Stimulated activated CD4-positive, alpha-beta T cell treated with anti-CD3 and anti-CD28 coated beads, Interleukin-2, amount 100 ng/mL, for 24 hours (primary cell): ENCODE measurements at regions not wholly inside any gene's neighbourhood (a gene's known extent, or its start where the extent isn't known, plus 50 kb on each side); places are given as distances from the start of the nearest gene placed in this dataset.

ENCODE experiments used
- DNase-seq, 2 donors: peaks; one replicate each; pipeline ENCODE4 v3.0.0-alpha.2; 2020

DNA sequence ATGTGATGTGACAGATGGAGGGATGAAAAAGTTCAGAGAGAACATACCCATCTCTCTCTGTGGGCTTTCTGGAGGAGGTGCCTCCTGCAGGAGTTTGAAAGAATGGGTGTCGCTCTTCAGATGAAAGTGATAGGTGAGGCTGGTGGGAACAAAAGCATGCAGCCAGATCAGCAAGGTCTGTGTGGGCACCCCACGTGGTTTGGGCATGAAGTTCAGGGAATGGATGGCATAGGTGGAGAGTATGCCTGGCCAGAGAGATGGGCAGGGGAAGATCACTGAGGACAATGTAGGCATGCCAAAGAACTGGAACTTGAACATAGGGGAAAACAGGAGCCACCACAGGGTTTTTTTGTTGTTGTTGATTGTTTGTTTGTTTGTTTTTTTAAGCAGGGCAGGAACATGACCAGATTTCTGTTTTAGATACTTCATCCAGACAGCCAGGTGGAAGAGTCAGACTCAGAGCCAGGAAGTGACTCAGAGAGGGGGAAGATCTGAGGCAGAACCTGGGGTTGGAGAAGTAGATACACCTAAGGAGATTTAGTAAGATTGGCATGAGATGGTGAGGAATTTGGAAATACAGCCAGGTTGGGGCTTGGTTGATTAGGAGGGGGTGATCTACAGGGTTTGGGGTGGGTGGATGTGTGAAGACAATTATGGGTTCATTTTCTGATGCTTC lies 64.8 kb upstream of the CLSTN2 start:
- no peak for DNase-seq

DNA sequence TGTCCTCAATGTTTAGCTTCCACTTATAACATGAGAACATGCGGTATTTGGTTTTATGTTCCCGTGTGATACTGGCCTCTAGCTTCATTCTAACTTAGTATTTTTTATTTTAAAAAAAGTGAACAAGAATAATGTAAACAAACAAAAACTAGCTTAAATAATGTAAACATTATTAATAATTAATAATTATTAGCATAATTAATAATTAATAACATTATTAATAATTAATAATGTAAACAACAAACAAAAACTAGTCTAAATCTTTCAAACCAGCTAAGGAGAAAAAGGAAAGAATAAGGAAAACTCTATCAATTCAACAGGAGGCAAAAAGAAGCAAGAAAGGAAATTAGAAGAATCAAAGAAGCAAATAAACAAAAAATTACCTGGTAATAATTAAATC lies 66.2 kb upstream of the CLSTN2 start:
- no peak for DNase-seq

DNA sequence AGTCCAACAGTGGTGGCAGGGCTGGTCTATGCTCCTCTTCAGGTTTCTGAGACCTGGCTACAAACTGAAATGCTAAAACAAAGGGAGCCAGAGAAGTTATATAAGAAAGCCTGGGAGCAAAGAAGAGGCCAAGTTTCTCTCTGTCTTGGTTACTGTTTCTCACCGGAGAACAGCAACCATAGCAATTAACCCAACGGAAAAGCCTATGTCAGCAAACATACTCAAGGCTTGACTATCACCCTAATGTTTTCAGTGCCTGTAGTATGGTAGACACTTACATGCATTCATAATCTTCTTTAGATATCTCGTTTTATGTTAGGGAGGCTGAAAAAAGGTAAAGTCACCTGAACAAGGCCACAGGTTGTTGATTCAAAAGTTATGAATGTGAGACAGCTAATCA lies 86.3 kb upstream of the CLSTN2 start:
- DNase-seq = no peak

DNA sequence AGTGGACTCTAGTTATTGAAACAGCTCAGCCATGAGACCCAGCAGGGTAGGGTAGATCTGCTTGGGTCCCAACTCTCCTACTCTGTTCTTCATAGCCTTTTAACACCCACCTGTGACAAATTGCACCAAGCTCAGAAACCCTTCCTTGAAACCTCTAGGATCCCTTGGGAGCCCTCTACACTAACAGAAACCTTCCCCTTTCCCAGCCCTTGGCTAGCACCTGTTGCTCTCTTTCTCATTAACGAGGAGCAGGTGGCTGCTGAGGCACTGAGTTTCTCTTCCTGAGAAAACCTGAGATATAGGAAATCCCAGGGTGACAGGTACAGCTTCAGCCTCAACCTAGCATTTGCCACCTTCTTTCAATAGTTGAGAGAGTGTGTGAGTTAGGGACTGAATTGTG lies 88.3 kb upstream of the CLSTN2 start:
- no peak for DNase-seq

DNA sequence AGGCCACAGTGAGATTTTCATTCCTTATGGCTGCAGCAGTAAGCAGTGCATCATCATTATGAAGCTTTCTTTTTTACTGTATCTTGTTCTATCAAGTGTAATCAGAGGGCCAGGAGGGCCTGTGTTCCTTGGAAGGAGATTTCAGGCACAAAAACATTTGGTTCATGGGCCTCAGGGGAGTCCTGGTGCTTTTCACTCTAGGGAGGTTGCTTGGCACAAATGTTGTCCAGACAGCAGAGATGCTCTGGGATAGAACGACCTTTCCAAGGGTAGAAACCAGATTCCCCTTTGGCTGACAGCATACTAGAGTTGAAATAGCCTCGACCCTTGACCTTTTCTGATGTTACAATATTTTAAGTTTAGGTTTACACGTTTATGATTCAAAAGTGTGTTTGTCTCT lies 95.3 kb upstream of the CLSTN2 start:
- DNase-seq = no peak

DNA sequence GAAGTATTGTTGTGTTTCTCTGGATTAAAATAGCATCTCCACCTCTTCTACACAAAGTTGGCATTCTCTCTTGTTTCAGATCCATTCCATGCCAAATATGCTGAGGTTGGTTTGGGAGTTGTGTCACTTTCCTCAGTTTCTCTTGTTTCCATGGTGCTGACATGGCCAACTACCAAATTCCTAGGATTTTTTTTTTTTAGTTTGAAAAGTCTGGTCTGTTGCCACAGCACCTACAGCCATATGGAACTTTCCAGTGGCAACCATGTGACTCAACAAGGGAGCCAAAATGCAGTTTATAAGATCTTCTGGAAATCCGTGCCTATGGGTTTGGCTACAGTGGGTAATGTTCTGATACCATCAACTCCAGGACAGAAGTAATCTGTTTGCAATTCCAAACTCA lies 96.0 kb upstream of the CLSTN2 start:
- DNase-seq = no peak

DNA sequence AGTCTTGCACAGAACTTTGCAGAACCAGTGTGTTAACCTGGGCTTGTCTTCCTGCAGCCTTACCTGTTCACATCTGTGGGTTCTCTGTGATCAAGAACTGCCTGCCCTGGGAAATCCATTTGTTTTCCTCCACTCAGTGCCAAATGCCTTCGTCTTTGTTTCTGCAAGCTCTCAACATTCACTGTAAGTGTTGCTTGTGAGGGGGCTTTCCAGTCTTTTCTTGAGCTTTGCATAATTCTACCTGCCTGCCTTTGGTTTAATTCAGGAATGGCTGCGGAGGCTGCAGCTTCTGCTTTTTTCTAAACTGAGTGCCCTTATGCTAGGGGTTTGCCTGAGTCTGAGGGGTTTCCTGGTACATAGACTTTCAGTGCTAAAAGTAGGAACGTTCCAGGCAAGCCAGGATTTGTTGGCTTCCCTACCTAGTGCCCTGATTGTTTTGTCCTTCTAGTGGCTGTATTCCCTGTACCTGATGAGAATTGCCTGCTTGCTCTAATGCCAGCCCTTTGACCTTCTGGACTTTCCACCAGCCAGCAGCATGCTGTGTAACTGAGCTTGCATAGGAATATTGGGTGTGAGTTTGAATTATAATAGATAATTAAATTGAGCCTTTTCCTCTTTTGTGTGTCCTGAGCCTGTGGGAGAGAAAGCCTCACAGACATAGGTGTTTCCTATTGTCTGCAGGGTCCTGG lies 96.6 kb upstream of the CLSTN2 start:
- DNase-seq = no peak

DNA sequence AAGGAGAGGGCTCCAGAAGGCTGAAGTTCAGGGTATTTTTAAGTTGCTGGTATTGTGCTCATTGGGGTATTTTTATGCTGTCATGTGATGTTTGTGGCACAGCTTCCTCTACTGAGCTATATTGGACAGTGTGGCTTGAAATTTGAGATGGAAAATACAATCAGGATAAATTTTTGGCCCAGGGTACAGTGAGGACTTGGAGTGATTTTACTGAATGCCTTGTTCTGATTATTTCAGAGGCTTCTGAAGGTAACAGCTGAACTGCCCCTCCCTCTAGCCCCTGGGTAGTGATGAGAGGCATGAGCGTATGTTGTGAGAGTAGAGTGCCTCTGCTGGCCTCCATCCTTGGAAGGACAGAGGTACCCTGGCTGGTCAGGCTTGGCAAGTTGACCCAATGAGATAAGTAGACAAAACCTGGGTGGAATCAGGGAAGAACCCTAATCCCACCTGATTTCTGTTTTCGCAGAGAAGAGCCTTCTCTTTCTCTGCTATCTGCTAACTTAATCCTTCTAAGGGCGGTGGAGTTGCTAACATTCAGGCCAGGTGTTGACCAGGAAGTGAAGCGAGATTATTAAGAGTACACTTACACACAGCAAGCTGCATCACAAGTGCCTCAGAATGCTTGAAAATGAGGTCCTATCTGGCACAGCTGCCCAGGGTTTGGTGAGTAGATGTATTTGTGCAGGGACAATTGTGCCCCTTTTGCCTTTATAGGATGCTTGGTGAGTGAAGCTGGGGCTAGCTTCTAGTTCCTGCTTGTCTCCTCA lies 98.1 kb upstream of the CLSTN2 start:
- no peak for DNase-seq

DNA sequence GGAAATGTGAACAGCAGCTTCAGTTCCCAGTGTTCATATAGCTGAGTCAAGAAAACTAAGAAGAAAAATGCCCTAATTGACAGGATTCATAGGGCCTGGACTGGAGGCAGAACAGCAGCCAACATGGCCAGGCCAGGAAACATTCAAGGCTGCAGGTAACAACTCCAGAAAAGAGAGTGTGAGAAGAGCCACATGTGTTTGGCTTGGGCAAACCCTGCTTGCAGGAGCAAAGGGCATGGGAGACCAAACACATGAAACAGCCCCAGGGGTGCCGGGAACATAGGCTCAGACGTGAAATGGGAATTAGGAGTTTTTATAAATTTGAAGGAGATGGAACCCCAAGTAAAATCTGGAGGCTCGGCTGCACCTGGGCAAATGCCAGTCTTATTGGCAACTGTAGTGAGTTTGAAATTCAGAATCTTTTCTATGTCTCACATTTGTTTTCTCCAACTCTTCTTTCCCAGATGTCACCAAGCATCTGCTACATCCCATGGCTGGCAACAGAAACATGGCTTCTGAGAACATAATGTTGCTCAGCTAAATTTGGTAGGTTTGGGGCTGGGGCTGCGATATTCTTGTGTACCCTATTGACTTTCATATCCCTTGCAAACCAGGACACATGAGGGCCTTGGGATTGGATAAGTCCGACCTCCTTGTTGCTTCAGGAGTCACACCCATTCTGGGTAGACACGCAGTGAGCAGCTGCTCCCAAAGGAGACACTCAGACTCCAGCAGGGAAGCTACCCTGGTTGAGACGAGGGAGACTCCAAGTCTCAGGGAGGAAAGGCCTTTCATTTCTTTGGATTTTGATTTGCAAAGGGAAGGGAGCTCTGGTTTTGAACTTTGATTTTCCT lies 98.9 kb upstream of the CLSTN2 start:
- no peak for DNase-seq

DNA sequence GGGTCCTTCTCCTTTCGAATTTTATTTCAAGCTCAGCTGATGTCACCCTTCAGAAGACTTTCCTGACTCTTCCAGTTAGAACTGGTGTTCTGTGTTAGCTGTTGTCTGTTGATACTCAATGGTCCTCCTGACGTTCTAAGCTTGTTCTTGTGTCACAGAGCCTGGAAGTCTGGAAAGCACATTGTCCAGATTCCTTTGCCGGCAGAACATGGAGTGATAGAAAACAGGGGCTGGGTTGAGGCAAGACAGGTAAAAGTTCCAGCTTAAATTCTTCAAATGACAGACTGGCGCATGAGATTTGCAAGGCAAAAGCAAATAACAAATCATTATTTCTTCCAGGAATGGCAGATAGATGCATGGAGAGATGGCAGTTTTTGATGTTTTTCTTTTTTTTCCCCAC lies 102.0 kb upstream of the CLSTN2 start:
- no peak for DNase-seq

DNA sequence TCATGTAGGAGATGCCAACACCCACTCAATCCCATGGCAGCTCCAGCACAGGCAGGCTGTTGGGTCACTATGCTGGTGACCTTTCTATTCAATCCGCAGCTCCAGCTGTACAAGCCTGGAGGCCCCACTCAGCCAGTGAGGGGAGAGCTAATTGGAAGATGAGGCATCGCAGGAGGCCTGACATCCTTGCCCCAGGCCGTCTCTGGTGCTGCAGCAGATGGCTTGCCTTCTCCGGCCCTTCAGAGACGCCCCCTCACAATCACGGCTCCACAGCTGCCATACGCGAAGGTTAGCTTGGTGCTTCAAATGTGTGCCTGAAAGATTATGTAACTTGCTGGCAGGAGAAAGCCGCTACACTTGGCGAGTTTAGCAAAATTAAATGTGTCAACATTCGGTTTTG lies 104.2 kb upstream of the CLSTN2 start:
- DNase-seq = no peak

DNA sequence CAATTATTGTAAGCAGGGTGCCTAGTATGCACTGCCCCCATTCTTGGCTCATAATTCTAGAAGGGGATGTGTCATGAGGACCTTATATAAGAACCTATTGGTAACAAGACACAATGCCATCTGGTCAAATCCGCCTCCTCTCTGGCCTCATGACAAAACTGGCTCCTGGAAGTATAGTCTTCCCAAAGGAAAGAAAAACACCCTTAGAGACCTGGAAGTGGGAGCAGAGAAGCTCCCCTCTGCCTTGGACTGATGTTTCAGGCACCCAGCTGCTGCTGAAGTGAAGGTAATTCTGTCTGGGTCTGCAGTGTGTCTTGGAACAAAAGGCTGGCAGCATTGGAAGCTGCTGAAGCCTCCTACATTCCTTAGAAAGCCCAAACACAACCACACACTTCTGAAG lies 107.2 kb upstream of the CLSTN2 start:
- DNase-seq = no peak

DNA sequence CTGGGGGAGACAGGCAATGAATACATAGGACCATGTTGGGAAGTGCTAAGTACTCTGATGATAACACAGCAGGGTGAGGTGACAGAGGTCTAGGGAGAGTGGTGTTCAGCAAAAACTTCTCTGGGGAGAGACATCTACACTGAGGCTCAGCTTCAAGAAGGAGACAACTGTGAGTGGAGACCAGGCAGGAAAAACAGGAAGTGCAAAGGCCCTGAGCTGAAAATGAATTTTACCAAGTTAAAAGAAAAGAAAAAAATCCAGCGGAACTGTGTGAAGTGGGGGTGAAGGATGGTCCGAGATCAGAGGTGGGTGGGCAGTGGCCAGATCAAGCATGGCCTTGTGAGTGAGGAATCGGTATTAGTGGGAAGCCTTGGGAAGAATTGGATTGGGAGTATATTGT lies 110.1 kb upstream of the CLSTN2 start:
- DNase-seq = no peak

DNA sequence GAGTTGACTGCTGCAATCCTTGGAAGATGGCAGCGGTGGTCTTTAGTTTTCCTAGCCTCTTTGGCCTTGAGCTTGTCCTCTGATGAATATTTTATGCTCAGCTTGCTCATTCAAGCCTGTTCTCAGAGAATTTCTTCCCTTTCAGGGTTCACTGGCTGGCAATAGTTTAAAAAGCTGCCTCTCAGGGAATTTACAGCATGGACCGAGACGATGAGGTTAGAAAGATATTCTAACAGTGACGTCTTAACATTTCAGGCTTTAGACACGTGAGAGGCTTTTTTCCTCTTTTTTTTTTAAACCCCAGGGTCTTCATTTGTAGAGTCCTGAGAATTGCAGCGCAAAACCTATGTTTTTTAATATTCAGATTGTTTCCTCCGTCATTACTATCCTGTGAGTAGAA lies 120.3 kb upstream of the CLSTN2 start:
- no peak for DNase-seq

DNA sequence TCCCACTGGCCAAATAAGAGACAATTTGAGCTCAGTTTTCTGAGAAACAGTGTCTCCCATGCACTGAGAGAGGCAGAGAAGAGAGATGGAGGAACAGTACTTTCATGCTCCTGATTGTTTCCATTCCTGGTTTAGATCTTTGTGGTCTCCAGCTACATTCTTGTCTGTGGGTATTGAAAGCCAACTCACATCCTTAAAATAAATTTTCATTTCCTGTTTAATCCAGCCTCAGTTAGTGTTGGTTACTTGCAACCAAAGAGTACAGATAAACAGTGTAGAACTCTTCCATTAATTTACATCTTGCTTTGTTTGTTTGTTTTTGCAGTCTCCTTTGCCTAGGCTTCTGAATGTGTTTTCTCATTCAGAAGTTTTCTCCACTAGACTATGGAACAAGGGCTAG lies 123.7 kb upstream of the CLSTN2 start:
- no peak for DNase-seq

DNA sequence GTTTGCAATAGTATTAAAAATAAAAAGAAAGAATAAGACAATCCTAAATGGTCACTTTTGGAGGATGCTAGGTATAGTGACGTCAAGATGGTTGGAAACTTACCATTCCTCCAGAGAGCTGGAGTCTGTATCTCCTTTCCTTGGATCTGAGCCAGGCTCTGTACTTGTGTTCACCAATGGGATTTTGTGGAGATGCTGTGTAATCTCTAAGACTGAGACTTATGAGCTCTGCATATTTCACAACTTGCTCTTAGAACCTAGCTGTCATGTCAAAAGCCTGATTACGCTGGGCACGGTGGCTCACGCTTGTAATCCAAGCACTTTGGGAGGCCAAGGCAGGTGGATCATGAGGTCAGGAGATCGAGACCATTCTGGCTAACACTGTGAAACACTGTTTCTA lies 126.8 kb upstream of the CLSTN2 start:
- no peak for DNase-seq

DNA sequence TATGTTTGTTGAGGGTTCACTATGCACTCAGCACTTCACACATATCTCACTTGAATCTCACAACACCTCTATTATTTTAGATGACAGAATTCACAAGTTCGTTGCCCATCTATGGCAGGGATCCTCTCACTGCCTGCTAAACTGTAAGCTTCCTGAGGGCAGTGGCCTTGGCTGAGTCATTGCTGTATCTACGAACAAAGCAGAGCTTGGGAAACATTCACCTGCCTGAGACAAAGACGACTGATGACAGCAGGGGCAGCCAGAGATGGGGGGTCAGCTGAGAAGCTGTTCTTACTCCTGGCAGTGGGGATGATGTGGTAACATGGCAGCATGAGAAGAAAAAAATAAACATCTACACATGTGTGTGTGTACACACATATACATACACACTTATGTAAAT lies 125.5 kb upstream of the NMNAT3 start:
- no peak for DNase-seq

DNA sequence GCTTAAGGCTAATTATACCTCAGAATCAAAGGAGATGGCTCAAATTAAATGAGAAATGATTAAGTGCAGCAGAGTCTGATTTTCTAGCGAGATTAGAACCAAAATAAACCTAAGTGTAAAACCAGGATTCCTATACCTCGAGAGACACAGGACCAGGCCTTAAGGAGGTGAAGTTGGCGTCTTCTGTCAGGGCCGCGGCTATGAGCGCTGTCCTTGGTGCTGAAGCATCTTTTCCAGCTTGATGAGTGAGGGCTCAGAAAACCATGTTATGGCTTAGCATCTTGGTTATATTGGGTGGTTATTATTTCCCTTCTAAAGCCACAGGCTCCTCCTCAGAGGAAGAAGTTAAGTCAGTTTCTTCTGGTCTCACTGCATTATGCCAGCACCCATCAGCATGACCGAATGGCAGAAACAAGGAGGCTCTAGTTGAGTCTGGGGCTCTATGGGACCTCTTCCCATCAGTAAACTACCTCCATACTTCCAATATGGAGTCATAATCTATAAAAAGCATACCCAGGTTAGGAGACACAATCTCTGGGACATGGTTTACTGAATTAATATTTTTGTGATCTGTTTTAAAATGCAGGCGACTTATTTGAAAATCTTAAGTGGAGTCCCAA lies 120.1 kb upstream of the NMNAT3 start:
- DNase-seq = peak in 1 of 2 donors; percentile 33

DNA sequence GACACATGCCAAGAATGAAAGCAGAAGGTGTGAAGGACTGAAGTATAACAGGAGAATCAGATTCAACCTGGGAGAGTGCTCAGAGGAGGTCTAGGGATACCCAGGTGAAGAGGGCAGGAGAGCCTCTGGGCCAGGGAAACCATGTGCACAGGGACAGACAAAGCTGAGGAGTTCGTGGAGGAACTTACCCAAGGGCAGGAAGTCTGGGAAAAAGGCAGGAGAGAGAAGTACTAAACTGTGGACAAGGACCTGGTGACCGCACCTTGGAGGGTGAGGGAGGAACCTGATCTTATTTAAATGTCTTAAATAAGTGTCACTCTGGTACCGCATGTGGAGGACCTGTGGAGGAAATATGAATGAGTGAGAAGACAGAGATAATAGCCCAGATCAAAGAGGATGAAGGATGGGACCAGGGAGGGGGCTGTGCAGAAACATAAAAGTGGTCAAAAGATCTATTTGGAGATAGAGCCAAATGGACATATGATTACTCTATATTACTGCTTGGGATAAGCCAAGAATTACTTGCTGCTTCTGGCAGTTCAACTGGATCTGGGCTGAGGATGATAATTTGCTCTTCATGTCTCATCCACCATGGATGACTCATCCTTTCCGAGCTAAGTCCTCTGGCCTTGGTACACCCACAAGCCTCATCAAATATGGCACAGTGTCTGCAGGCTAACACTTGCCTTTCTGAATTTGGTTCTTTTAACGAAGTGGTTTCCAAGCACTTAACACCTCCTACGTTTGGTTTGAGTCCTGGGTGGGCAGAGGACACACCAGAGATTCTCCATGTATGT lies 116.9 kb upstream of the NMNAT3 start:
- DNase-seq = no peak

DNA sequence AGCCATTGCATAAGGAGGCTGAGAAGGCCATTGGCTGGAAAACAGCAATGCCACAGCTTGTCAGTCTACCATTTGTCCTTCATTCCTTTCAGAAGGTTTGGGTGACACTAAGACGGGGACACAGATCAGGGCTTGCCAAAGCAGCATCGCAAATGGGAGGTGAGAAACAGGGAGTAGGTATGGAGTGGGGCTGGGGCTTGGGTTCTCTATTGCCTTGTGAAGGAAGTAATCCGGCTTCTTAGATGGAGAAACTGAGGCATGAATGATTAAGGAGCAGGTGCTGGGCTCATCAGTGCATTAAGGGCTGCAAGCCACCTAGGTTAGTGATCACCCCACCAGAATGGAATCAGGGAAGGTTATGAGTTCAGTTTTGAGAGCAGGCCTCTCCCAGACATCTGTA lies 115.6 kb upstream of the NMNAT3 start:
- no peak for DNase-seq

DNA sequence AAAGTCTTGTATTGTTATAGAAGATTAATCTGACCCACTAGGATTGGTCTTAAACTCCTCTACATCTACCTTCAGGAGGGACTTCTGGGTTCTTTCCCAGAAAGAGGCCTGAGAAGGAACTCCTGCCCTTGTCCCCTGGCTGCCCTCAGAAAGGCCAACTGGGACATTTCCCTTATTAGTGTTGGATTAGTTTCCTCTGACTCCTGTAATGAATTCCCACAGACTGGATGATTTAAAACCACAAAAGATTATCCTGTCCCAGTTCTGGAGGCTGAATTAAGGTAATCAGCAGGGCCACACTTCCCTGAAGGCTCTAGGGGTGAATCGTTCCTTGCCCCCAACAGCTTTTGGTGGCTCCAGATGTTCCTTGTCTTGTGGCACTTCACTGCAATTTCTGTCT lies 102.8 kb upstream of the NMNAT3 start:
- DNase-seq = no peak

DNA sequence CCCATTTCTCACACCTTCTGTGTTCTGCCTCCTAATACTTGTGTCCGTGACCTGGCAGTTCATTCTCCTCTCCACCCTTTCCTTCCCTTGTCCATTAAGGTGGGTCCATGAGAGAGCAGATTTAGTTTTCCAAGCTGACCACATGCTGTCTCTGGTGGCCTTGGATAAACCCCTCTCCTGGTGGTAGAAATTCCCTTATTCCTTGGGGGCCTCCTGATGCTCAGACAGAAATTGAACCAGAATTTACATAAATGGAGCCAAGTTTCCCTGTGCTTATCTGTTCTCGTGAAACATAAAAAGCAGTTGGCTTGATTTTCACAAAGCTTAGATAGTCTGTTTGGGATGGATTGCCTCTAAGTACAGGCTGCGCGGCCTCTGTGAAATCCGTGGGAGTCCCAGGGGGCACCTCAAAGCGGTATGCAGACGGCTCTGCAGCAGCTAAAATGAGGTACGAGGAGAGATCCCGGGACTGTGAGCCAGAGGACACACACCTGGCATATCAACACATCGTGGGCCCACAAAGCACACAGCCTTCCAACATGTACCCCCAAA lies 101.0 kb upstream of the NMNAT3 start:
- DNase-seq = no peak
